A549 (cell line): ENCODE measurements at regions not wholly inside any gene's neighbourhood (a gene's known extent, or its start where the extent isn't known, plus 50 kb on each side); places are given as distances from the start of the nearest gene placed in this dataset.
"Not testable (repeated sequence)": the region's sequence is repeated elsewhere in the genome, so short reads cannot be mapped to it uniquely, and the experiment has no call there.

Experiments
- ATAC-seq, 2 experiments: fragments of 200-7000 bp in 1 of 2; fragments of >200 bp in 1 of 2; cut with Nextera tagmentation in 1 of 2; cut with Tn5 transposase in 1 of 2; 3 replicates each; pipeline versions ENCODE4 v1.8.0 to v1.9.1; 2018 to 2020; ENCODE audit warnings: mild to moderate bottlenecking in 1 of 2, moderate library complexity in 1 of 2
- CTCF ChIA-PET: fragments of 300-600 bp; sonication (Branson Sonifier 250); formaldehyde crosslinking; extraction: SDS; loops from one replicate; lab custom pipeline; 2021; ENCODE audit warnings: antibody characterized with exemption, inconsistent platforms; lab: Yijun Ruan, JAX
- POLR2A ChIA-PET: fragments of 350-600 bp; formaldehyde crosslinking; extraction: SDS; loops from one replicate; lab custom pipeline; 2021; ENCODE audit warnings: antibody characterized with exemption, inconsistent platforms; lab: Yijun Ruan, JAX
- DNase-seq, 2 experiments: peaks; one replicate each; pipeline versions ENCODE4 v3.0.0 to v3.0.0-alpha.2; 2011 to 2016; ENCODE audit warnings: low read depth in 1 of 2, low spot score in 1 of 2
- FAIRE-seq: peaks from 2 replicates; lab custom pipeline; 2011; peaks lifted over from hg19 to GRCh38; lab: Jason Lieb, UNC
- H3K27ac ChIP-seq, 2 experiments: fragments of >200 bp; sonication (Bioruptor Twin); formaldehyde crosslinking; 3 replicates each; pipeline ENCODE4 v1.5.1; 2016 to 2017
- H3K4me1 ChIP-seq: fragments of >200 bp; sonication (Bioruptor Twin); formaldehyde crosslinking; 3 replicates; pipeline ENCODE4 v1.6.1; 2016
- H3K4me2 ChIP-seq: fragments of >200 bp; sonication (Bioruptor Twin); formaldehyde crosslinking; 3 replicates; pipeline ENCODE4 v1.6.1; 2016
- H3K4me3 ChIP-seq: fragments of >200 bp; sonication (Bioruptor Twin); formaldehyde crosslinking; 3 replicates; pipeline ENCODE4 v1.5.1; 2016
- H3K9me3 ChIP-seq: fragments of >200 bp; sonication (Bioruptor Twin); formaldehyde crosslinking; 3 replicates; pipeline ENCODE4 v1.6.1; 2016
- CBX8 ChIP-seq: fragments of 200-600 bp; sonication (generic); IDR thresholded peaks from 2 replicates; pipeline ENCODE4 v1.6.1; 2016
- EP300 ChIP-seq, 2 experiments: fragments of >200 bp; sonication (Bioruptor Twin); formaldehyde crosslinking; IDR thresholded peaks; 2 replicates in 1 of 2; 3 replicates in 1 of 2; pipeline ENCODE4 v1.6.1; 2016 to 2017
- FOSB ChIP-seq: fragments of 250-450 bp; sonication (Bioruptor Pico); IDR thresholded peaks from 2 replicates; pipeline ENCODE4 v1.5.0; 2020; ENCODE audit warnings: mild to moderate bottlenecking, moderate library complexity
- FOXS1 ChIP-seq: fragments of 250-450 bp; sonication (Bioruptor Pico); IDR thresholded peaks from 2 replicates; pipeline ENCODE4 v1.5.0; 2020; ENCODE audit warnings: mild to moderate bottlenecking, moderate library complexity
- HDAC2 ChIP-seq: fragments of 200-600 bp; sonication (generic); IDR thresholded peaks from 2 replicates; pipeline ENCODE4 v1.6.1; 2016
- HEYL ChIP-seq: fragments of 250-450 bp; sonication (Bioruptor Pico); IDR thresholded peaks from 2 replicates; pipeline ENCODE4 v1.8.0; 2021; ENCODE audit warnings: mild to moderate bottlenecking, moderate library complexity
- HOXA7 ChIP-seq: fragments of 250-450 bp; sonication (Bioruptor Pico); IDR thresholded peaks from 2 replicates; pipeline ENCODE4 v1.5.0; 2020; ENCODE audit warnings: mild to moderate bottlenecking, moderate library complexity
- HOXB13 ChIP-seq: fragments of 250-450 bp; sonication (Bioruptor Pico); IDR thresholded peaks from 2 replicates; pipeline ENCODE4 v1.5.0; 2020; ENCODE audit warnings: low read depth, mild to moderate bottlenecking, moderate library complexity
- HOXB5 ChIP-seq: fragments of 250-450 bp; sonication (Bioruptor Pico); IDR thresholded peaks from 2 replicates; pipeline ENCODE4 v1.5.0; 2020; ENCODE audit warnings: mild to moderate bottlenecking, moderate library complexity
- MAFK ChIP-seq: fragments of 450-650 bp; IDR thresholded peaks from 2 replicates; pipeline ENCODE4 v1.6.1; 2014; ENCODE audit not compliant: partially characterized antibody
- MAZ ChIP-seq: fragments of 150-350 bp; IDR thresholded peaks from 2 replicates; pipeline ENCODE4 v1.6.1; 2014; ENCODE audit warnings: antibody characterized with exemption, low read depth, low read length, borderline replicate concordance
- MYC ChIP-seq: IDR thresholded peaks from 2 replicates; pipeline ENCODE4 v1.6.1; 2012; ENCODE audit warnings: mild to moderate bottlenecking, inconsistent platforms, low read length, improper control_type of control experiment, borderline replicate concordance
- NR3C1 ChIP-seq: fragments of >200 bp; sonication (Bioruptor Twin); formaldehyde crosslinking; IDR thresholded peaks from 3 replicates; pipeline ENCODE4 v1.6.1; 2017
- RARB ChIP-seq: fragments of 250-450 bp; sonication (Bioruptor Pico); IDR thresholded peaks from 2 replicates; pipeline ENCODE4 v1.8.0; 2021; ENCODE audit warnings: mild to moderate bottlenecking, moderate library complexity
- RCOR1 ChIP-seq: fragments of 150-350 bp; IDR thresholded peaks from 2 replicates; pipeline ENCODE4 v1.6.1; 2014; ENCODE audit warnings: antibody characterized with exemption, low read length, low read depth
- RFX5 ChIP-seq: fragments of 450-650 bp; IDR thresholded peaks from 2 replicates; pipeline ENCODE4 v1.7.1; 2014; ENCODE audit warnings: antibody characterized with exemption, mild to moderate bottlenecking, moderate library complexity
- RNF2 ChIP-seq: fragments of 200-600 bp; sonication (generic); IDR thresholded peaks from 2 replicates; pipeline ENCODE4 v1.6.1; 2016; ENCODE audit warnings: low read depth, mild to moderate bottlenecking, antibody characterized with exemption, moderate library complexity, borderline replicate concordance
- TP53 ChIP-seq: fragments of 250-450 bp; sonication (Bioruptor Pico); IDR thresholded peaks from 2 replicates; pipeline ENCODE4 v1.5.0; 2021; ENCODE audit warnings: mild to moderate bottlenecking, moderate library complexity
- ZFP36 ChIP-seq: fragments of 450-650 bp; IDR thresholded peaks from 2 replicates; pipeline ENCODE4 v1.6.1; 2014; ENCODE audit warnings: borderline replicate concordance; ENCODE audit not compliant: partially characterized antibody
- ZSCAN20 ChIP-seq: fragments of 250-450 bp; sonication (Bioruptor Pico); IDR thresholded peaks from 2 replicates; pipeline ENCODE4 v1.8.0; 2022; ENCODE audit warnings: mild to moderate bottlenecking, moderate library complexity
- WGBS: methylation state at CpG from one replicate; pipeline ENCODE4 v1.1.6; 2017; ENCODE audit errors: missing lambda C conversion rate; 5-methylcytosine and 5-hydroxymethylcytosine counted together
- TF ChIP-seq, protein P1 (sequence below): IDR thresholded peaks from 2 replicates; pipeline ENCODE4 v1.6.1; 2012
- TF ChIP-seq, protein P2 (sequence below): fragments of 250-450 bp; sonication (Bioruptor Pico); IDR thresholded peaks from 2 replicates; pipeline ENCODE4 v1.5.0; 2020; ENCODE audit warnings: low read depth, mild to moderate bottlenecking, moderate library complexity
- TF ChIP-seq, protein P3 (sequence below): IDR thresholded peaks from 2 replicates; pipeline ENCODE4 v1.6.1; 2012
- TF ChIP-seq, protein P4 (sequence below): IDR thresholded peaks from 2 replicates; pipeline ENCODE4 v1.6.1; 2012; ENCODE audit warnings: low read depth, borderline replicate concordance

DNA sequence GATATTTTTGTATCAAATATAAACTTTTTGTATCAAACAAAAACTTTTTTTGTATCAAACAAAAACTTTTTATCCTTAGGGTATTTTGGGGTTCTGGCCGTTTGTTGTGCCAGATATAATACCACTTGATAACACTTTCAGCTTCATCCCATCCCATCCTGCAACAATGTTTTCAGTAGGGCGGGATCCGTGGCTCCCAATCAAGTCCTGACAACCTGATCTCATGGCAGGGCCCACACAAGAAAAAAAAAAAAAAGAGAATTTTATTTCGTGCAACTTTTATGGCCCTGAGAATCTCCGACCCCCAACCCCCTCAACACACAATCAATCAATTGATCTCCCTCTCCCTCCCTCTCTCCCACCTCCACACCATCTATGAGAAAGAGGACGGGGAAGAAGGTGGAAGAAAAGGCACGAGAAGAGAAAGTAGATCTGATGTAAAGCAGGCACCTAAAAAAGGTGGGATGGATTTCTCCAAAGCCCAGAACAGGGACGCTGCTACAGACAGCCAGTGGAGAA, 4749.6 kb upstream of the OR11H1 start:
- Histone ChIP-seq H3K4me2 (no peak overlapping the region), H3K4me1 (no peaks in the 10 kb centered on the region), H3K9me3 (peaks cover 33% of the 10 kb centered on the region), H3K27ac (no peak overlapping the region), H3K4me3 (no peak overlapping the region)
- 4% methylated on average over 8 of the region's 8 CpGs for WGBS
- FAIRE-seq (no peak), DNase-seq (no peak), ATAC-seq (no peak)
- ChIA-PET CTCF (no interaction called here), POLR2A (no interaction called here)
- TF ChIP-seq MYC (no peak), HOXB5 (no peak), TP53 (CRISPR knock-in tag) (no peak), HOXB13 (CRISPR knock-in tag) (no peak), MAFK (no peak), NR3C1 (no peak), ZSCAN20 (CRISPR knock-in tag) (no peak), HOXA7 (no peak), FOSB (CRISPR knock-in tag) (no peak), RARB (CRISPR knock-in tag) (no peak), RNF2 (no peak), CBX8 (no peak), RCOR1 (no peak), HDAC2 (no peak), HEYL (no peak), MAZ (no peak)
- TF ChIP-seq, protein P1, sequence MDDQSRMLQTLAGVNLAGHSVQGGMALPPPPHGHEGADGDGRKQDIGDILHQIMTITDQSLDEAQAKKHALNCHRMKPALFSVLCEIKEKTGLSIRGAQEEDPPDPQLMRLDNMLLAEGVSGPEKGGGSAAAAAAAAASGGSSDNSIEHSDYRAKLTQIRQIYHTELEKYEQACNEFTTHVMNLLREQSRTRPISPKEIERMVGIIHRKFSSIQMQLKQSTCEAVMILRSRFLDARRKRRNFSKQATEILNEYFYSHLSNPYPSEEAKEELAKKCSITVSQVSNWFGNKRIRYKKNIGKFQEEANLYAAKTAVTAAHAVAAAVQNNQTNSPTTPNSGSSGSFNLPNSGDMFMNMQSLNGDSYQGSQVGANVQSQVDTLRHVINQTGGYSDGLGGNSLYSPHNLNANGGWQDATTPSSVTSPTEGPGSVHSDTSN, result no peak
- TF ChIP-seq, protein P2, sequence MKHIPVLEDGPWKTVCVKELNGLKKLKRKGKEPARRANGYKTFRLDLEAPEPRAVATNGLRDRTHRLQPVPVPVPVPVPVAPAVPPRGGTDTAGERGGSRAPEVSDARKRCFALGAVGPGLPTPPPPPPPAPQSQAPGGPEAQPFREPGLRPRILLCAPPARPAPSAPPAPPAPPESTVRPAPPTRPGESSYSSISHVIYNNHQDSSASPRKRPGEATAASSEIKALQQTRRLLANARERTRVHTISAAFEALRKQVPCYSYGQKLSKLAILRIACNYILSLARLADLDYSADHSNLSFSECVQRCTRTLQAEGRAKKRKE (CRISPR knock-in tag), result no peak
- TF ChIP-seq, protein P3, sequence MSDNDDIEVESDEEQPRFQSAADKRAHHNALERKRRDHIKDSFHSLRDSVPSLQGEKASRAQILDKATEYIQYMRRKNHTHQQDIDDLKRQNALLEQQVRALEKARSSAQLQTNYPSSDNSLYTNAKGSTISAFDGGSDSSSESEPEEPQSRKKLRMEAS, result no peak
- TF ChIP-seq, protein P4, sequence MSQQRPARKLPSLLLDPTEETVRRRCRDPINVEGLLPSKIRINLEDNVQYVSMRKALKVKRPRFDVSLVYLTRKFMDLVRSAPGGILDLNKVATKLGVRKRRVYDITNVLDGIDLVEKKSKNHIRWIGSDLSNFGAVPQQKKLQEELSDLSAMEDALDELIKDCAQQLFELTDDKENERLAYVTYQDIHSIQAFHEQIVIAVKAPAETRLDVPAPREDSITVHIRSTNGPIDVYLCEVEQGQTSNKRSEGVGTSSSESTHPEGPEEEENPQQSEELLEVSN, result no peak
- TF ChIP-seq, all 56 proteins: peak for 0

DNA sequence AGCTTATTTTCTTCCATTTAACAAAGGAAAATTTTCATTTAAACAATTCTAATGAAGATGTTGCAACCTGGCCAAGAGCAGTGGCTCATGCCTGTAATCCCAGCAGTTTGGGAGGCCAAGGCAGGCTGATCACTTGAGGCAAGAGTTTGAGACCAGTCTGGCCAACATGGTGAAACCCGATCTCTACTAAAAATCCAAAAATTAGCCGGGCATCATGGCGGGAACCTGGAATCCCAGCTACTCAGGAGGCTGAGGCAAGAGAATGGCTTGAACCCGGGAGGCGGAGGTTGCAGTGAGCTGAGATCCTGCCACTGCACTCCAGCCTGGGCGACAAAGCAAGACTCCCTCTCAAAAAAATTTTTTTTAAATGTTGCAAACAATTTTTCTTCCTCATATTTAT, 4748.8 kb upstream of the OR11H1 start:
- POLR2A ChIA-PET, H3K4me3 ChIP-seq, H3K27ac ChIP-seq, H3K4me1 ChIP-seq, DNase-seq, CTCF ChIA-PET, FAIRE-seq, H3K4me2 ChIP-seq, ATAC-seq: not testable (repeated sequence)
- peaks cover 32% of the 10 kb centered on the region for H3K9me3 ChIP-seq
- WGBS, result 13% methylated on average over 6 of the region's 6 CpGs

DNA sequence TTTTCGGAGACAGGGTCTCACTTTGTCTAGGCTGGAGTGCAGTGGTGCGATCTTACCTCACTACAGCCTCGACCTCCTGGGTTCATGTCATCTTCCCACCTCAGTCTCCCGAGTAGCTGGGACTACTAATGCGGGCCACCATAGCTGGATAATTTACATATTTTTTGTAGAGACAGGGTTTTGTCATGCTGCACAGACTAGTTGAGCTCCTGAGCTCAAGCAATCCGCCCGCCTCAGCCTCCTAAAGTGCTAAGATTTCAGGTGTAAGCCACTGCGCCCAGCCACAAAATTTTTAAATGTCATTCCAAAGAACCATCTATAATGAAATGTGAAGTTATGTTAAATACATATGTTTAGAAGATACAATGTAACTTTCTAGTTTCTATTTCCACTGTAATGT, 4747.7 kb upstream of the OR11H1 start:
- no peak for DNase-seq
- Histone ChIP-seq H3K4me2 (no peak overlapping the region), H3K4me3 (no peak overlapping the region), H3K27ac (no peak overlapping the region), H3K9me3 (peaks cover 32% of the 10 kb centered on the region), H3K4me1 (no peaks in the 10 kb centered on the region)
- ChIA-PET POLR2A (no interaction called here), CTCF (no interaction called here)
- no peak for FAIRE-seq
- 11% methylated on average over 8 of the region's 8 CpGs for WGBS
- TF ChIP-seq, protein P4, result no peak
- TF ChIP-seq RFX5, result no peak
- TF ChIP-seq EP300 (IDR thresholded peaks at IDR 0.05), result no peak
- TF ChIP-seq FOSB (CRISPR knock-in tag), result no peak
- TF ChIP-seq ZFP36, result no peak
- TF ChIP-seq FOXS1, result no peak
- ATAC-seq, result peak in 1 of 2 experiments; percentile 43; a peak in 1 of 6 replicates
